ENCODE measurements at regions not wholly inside any gene's neighbourhood (a gene's known extent, or its start where the extent isn't known, plus 50 kb on each side); places are given as distances from the start of the nearest gene placed in this dataset.

- intact Hi-C loops (cut with DNase I; ENCODE audit: low total_unique reads): no loop called here
- H3K4me1 ChIP-seq: no peaks in the 10 kb centered on the region
- TF ChIP-seq POLR2AphosphoS5 (IDR thresholded peaks at IDR 0.05) (no peak), CTCF (IDR thresholded peaks at IDR 0.05) (no peak), POLR2A (IDR thresholded peaks at IDR 0.05) (no peak), EP300 (IDR thresholded peaks at IDR 0.05; ENCODE audit: low read depth) (no peak)
- H3K36me3 ChIP-seq: no peaks in the 10 kb centered on the region
- H3K27me3 ChIP-seq: no peaks in the 10 kb centered on the region
- no peak for DNase-seq
- no peak overlapping the region for H3K4me3 ChIP-seq
- H3K9me3 ChIP-seq: no peaks in the 10 kb centered on the region
- in situ Hi-C loops (cut with MboI; ENCODE audit: low pct_ligation_motif_present in 1 of 4, low pct_unique_long_range_greater_than_20kb in 1 of 4, low sequenced_read_pairs in 3 of 4): no loop called here
- no peak overlapping the region for H3K27ac ChIP-seq
These were observed 921.9 kb upstream of the EYS start for GRCh38 chr6:66628917-66629316.

- Histone ChIP-seq H3K9me3 (no peaks in the 10 kb centered on the region), H3K4me1 (no peaks in the 10 kb centered on the region), H3K4me3 (no peak overlapping the region), H3K36me3 (no peaks in the 10 kb centered on the region), H3K27me3 (no peaks in the 10 kb centered on the region), H3K27ac (no peak overlapping the region)
- intact Hi-C loops (cut with DNase I; ENCODE audit: low total_unique reads): no loop called here
- WGBS, 2 donors (ENCODE audit: low coverage in 1 of 2): 83 to 100% methylated on average over 1 of the region's 1 CpG
- no peak for TF ChIP-seq POLR2A (IDR thresholded peaks at IDR 0.05)
- in situ Hi-C loops (cut with MboI; ENCODE audit: low pct_ligation_motif_present in 1 of 4, low pct_unique_long_range_greater_than_20kb in 1 of 4, low sequenced_read_pairs in 3 of 4): no loop called here
- DNase-seq: no peak
These were observed 916.0 kb upstream of the EYS start for GRCh38 chr6:66623050-66623449.

GRCh38 chr6:66605971-66606370 lies 898.9 kb upstream of the EYS start:
- in situ Hi-C loops (cut with MboI; ENCODE audit: low pct_ligation_motif_present in 1 of 4, low pct_unique_long_range_greater_than_20kb in 1 of 4, low sequenced_read_pairs in 3 of 4) (no loop called here), intact Hi-C loops (cut with DNase I; ENCODE audit: low total_unique reads) (no loop called here)
- Histone ChIP-seq H3K27ac (no peak overlapping the region), H3K4me1 (no peaks in the 10 kb centered on the region), H3K36me3 (no peaks in the 10 kb centered on the region), H3K4me3 (no peak overlapping the region), H3K27me3 (no peaks in the 10 kb centered on the region), H3K9me3 (peaks cover 0 to 6% of the 10 kb centered on the region in 2 donors)
- 79% methylated on average over 1 of the region's 1 CpG; no CpG with 5 or more reads in 1 of the 2 donors for WGBS, 2 donors (ENCODE audit: low coverage in 1 of 2)
- TF ChIP-seq POLR2A (IDR thresholded peaks at IDR 0.05) (no peak), EP300 (IDR thresholded peaks at IDR 0.05; ENCODE audit: low read depth) (no peak), POLR2AphosphoS5 (IDR thresholded peaks at IDR 0.05) (no peak), CTCF (IDR thresholded peaks at IDR 0.05) (no peak)
- no peak for DNase-seq

GRCh38 chr6:66605011-66605410 lies 898.0 kb upstream of the EYS start:
- intact Hi-C loops (cut with DNase I; ENCODE audit: low total_unique reads) (no loop called here), in situ Hi-C loops (cut with MboI; ENCODE audit: low pct_ligation_motif_present in 1 of 4, low pct_unique_long_range_greater_than_20kb in 1 of 4, low sequenced_read_pairs in 3 of 4) (no loop called here)
- no peak overlapping the region for H3K27ac ChIP-seq
- DNase-seq: no peak
- peaks cover 0 to 8% of the 10 kb centered on the region in 2 donors for H3K9me3 ChIP-seq
- no peaks in the 10 kb centered on the region for H3K4me1 ChIP-seq
- H3K4me3 ChIP-seq: no peak overlapping the region
- H3K36me3 ChIP-seq: no peaks in the 10 kb centered on the region
- H3K27me3 ChIP-seq: no peaks in the 10 kb centered on the region
- TF ChIP-seq POLR2AphosphoS5 (IDR thresholded peaks at IDR 0.05): no peak

- no peak overlapping the region for H3K4me3 ChIP-seq
- 81 to 94% methylated on average over 3 to 4 of the region's 4 CpGs for WGBS, 2 donors (ENCODE audit: low coverage in 1 of 2)
- H3K27me3 ChIP-seq: no peaks in the 10 kb centered on the region
- no peaks in the 10 kb centered on the region for H3K4me1 ChIP-seq
- no peak overlapping the region for H3K27ac ChIP-seq
- DNase-seq: no peak
- no peaks in the 10 kb centered on the region for H3K36me3 ChIP-seq
- in situ Hi-C loops (cut with MboI; ENCODE audit: low pct_ligation_motif_present in 1 of 4, low pct_unique_long_range_greater_than_20kb in 1 of 4, low sequenced_read_pairs in 3 of 4): no loop called here
- intact Hi-C loops (cut with DNase I; ENCODE audit: low total_unique reads): no loop called here
- no peak for TF ChIP-seq CTCF (IDR thresholded peaks at IDR 0.05)
- TF ChIP-seq POLR2AphosphoS5 (IDR thresholded peaks at IDR 0.05): no peak
- no peak for TF ChIP-seq POLR2A (IDR thresholded peaks at IDR 0.05)
- TF ChIP-seq EP300 (IDR thresholded peaks at IDR 0.05; ENCODE audit: low read depth): no peak
- peaks cover 0 to 8% of the 10 kb centered on the region in 2 donors for H3K9me3 ChIP-seq
These were observed 892.5 kb upstream of the EYS start for GRCh38 chr6:66599541-66599940.
